A549 (cell line): ENCODE measurements at regions not wholly inside any gene's neighbourhood (a gene's known extent, or its start where the extent isn't known, plus 50 kb on each side); places are given as distances from the start of the nearest gene placed in this dataset.

ENCODE experiments used
- CEBPB ChIP-seq, 2 experiments: fragments of >200 bp in 1 of 2; sonication (Bioruptor Twin) in 1 of 2; formaldehyde crosslinking in 1 of 2; IDR thresholded peaks; 2 replicates each; pipeline ENCODE4 v1.6.1; 2012 to 2016
- CHD4 ChIP-seq: fragments of 200-600 bp; sonication (generic); IDR thresholded peaks from 2 replicates; pipeline ENCODE4 v1.6.1; 2016; ENCODE audit warnings: antibody characterized with exemption, mild to moderate bottlenecking, borderline replicate concordance
- ESRRA ChIP-seq: fragments of 150-350 bp; IDR thresholded peaks from 2 replicates; pipeline ENCODE4 v1.6.1; 2014; ENCODE audit warnings: mild to moderate bottlenecking, low read length, borderline replicate concordance
- MAFK ChIP-seq: fragments of 450-650 bp; IDR thresholded peaks from 2 replicates; pipeline ENCODE4 v1.6.1; 2014; ENCODE audit not compliant: partially characterized antibody
- MYC ChIP-seq: IDR thresholded peaks from 2 replicates; pipeline ENCODE4 v1.6.1; 2012; ENCODE audit warnings: mild to moderate bottlenecking, inconsistent platforms, low read length, improper control_type of control experiment, borderline replicate concordance
- RFX5 ChIP-seq: fragments of 450-650 bp; IDR thresholded peaks from 2 replicates; pipeline ENCODE4 v1.7.1; 2014; ENCODE audit warnings: antibody characterized with exemption, mild to moderate bottlenecking, moderate library complexity
- TF ChIP-seq, protein P1 (sequence below): fragments of >200 bp; sonication (Bioruptor Twin); formaldehyde crosslinking; IDR thresholded peaks from 3 replicates; pipeline ENCODE4 v1.5.1; 2016

DNA sequence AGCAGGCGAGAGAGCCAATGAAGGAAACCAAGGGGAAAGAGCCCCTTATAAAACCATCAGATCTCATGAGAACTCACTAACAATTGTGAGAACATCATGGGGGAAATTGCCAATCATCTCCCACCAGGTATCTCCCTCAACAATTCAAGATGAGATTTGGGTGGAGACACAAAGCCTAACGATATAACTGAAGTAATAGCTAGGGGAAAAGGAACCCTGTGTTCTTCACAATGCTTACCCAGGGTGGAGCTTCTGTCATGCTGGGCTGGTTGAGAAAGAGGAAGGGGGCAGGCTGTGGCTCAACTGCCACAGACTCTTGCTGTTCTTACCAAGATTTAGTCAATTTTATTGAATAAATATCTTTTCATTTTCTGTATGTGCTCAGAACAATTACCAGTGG is 392.1 kb upstream of the HS6ST1 start:
- TF ChIP-seq, protein P1, sequence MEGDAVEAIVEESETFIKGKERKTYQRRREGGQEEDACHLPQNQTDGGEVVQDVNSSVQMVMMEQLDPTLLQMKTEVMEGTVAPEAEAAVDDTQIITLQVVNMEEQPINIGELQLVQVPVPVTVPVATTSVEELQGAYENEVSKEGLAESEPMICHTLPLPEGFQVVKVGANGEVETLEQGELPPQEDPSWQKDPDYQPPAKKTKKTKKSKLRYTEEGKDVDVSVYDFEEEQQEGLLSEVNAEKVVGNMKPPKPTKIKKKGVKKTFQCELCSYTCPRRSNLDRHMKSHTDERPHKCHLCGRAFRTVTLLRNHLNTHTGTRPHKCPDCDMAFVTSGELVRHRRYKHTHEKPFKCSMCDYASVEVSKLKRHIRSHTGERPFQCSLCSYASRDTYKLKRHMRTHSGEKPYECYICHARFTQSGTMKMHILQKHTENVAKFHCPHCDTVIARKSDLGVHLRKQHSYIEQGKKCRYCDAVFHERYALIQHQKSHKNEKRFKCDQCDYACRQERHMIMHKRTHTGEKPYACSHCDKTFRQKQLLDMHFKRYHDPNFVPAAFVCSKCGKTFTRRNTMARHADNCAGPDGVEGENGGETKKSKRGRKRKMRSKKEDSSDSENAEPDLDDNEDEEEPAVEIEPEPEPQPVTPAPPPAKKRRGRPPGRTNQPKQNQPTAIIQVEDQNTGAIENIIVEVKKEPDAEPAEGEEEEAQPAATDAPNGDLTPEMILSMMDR = no peak
- TF ChIP-seq CEBPB (IDR thresholded peaks at IDR 0.05) (no peak), MAFK (no peak), CHD4 (no peak), RFX5 (no peak), MYC (no peak), ESRRA (no peak)
